GM19328 (cell line): ENCODE measurements at regions not wholly inside any gene's neighbourhood (a gene's known extent, or its start where the extent isn't known, plus 50 kb on each side); places are given as distances from the start of the nearest gene placed in this dataset.
"Not testable (repeated sequence)": the region's sequence is repeated elsewhere in the genome, so short reads cannot be mapped to it uniquely, and the experiment has no call there.

Experiments used
- ATAC-seq: cut with Tn5 transposase; IDR thresholded peaks from one replicate; pipeline ENCODE4 v1.9.1; 2021; ENCODE audit warnings: mild to moderate bottlenecking, moderate library complexity; ENCODE audit not compliant: unreplicated experiment

GRCh38 chr3:16072420-16073110, 101.9 kb upstream of the GALNT15 start:
- ATAC-seq: no peak

- ATAC-seq: no peak
These were observed 101.3 kb upstream of the GALNT15 start for GRCh38 chr3:16073203-16073602.

GRCh38 chr3:16073990-16074671, 100.3 kb upstream of the GALNT15 start:
- not testable (repeated sequence) for ATAC-seq

- no peak for ATAC-seq
These were observed 98.8 kb upstream of the GALNT15 start for GRCh38 chr3:16075647-16076046.

GRCh38 chr3:16076564-16076963, 97.9 kb upstream of the GALNT15 start:
- ATAC-seq: no peak

GRCh38 chr3:16077146-16077545, 97.3 kb upstream of the GALNT15 start:
- not testable (repeated sequence) for ATAC-seq

- not testable (repeated sequence) for ATAC-seq
These were observed 96.8 kb upstream of the GALNT15 start for GRCh38 chr3:16077681-16078080.

- no peak for ATAC-seq
These were observed 95.0 kb upstream of the GALNT15 start for GRCh38 chr3:16079519-16079918.

GRCh38 chr3:16081661-16082060, 92.8 kb upstream of the GALNT15 start:
- ATAC-seq: no peak

- no peak for ATAC-seq
These were observed 89.6 kb upstream of the GALNT15 start for GRCh38 chr3:16084887-16085286.

- ATAC-seq: no peak
These were observed 89.1 kb upstream of the GALNT15 start for GRCh38 chr3:16085410-16085809.

GRCh38 chr3:16085884-16086608, 88.4 kb upstream of the GALNT15 start:
- no peak for ATAC-seq

GRCh38 chr3:16086690-16087089, 87.8 kb upstream of the GALNT15 start:
- ATAC-seq: no peak

GRCh38 chr3:16088496-16088895, 86.0 kb upstream of the GALNT15 start:
- ATAC-seq: no peak

GRCh38 chr3:16089521-16089920, 85.0 kb upstream of the GALNT15 start:
- ATAC-seq: no peak

- no peak for ATAC-seq
These were observed 84.5 kb upstream of the GALNT15 start for GRCh38 chr3:16090024-16090423.

GRCh38 chr3:16090706-16091105, 83.8 kb upstream of the GALNT15 start:
- ATAC-seq: no peak

GRCh38 chr3:16092923-16093322, 81.6 kb upstream of the GALNT15 start:
- no peak for ATAC-seq

GRCh38 chr3:16101295-16102186, 72.9 kb upstream of the GALNT15 start:
- no peak for ATAC-seq

GRCh38 chr3:16102187-16102561, 72.3 kb upstream of the GALNT15 start:
- ATAC-seq: no peak

GRCh38 chr3:16102905-16103364, 71.5 kb upstream of the GALNT15 start:
- ATAC-seq: no peak
